HG03159 (cell line): ENCODE measurements at regions not wholly inside any gene's neighbourhood (a gene's known extent, or its start where the extent isn't known, plus 50 kb on each side); places are given as distances from the start of the nearest gene placed in this dataset.
"Not testable (repeated sequence)": the region's sequence is repeated elsewhere in the genome, so short reads cannot be mapped to it uniquely, and the experiment has no call there.

Experiments
- ATAC-seq: cut with Tn5 transposase; IDR thresholded peaks from one replicate; pipeline ENCODE4 v1.9.1; 2021; ENCODE audit warnings: mild to moderate bottlenecking, moderate library complexity; ENCODE audit not compliant: unreplicated experiment

DNA sequence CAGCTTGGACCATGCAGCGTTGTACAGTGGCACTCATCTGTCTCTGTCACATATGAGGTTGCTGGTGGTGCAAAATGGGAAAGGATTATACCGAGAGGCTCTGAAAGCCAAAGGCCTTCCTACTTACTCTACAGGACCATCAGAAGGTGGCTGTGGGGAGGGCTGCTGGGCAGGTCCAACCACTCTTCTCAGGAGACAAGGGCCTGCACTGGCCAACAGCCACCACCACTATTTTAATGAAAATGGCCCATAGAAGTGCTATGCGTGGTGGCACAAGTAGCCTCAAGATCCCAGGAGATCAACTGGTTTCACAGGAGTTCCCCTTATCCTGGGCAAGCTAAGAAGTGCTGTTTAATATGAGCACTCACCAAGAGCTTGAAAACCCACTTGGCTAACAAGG lies 52.3 kb downstream of the MRPL57 start:
- ATAC-seq, result no peak

DNA sequence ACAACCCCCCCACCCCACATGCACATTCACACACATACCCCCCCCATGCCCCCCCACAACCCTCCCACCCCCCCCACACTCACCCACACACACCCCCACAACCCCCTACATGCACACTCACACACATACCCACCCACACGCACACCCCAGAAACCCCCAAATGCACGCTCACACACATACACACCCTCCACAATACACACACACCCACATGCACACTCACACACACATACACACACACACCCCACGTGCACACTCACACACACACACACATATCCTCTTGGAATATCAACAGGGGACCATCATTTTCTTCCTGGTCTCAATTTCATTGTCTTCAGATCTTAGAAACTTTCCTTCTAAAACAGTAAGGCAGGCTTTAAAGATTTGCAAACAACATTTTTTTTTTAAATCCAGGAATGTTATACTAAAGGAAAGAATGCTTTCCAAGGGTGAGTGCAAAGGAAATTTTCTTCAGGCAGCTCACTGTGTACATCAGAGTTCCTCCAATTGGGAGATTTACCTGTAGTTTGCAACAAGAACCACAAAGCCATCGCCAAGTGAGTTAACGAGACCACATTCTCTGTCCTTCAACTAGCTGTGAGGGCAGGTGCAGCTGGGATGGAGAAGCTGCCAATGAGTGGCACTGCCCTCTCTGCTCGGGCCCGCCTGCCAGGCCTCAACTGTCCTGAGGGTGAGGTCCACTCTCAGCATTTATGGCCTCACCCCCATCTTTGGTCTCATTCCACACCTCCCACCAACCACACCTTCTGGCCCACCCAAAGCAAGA lies 53.0 kb downstream of the MRPL57 start:
- ATAC-seq, result no peak

DNA sequence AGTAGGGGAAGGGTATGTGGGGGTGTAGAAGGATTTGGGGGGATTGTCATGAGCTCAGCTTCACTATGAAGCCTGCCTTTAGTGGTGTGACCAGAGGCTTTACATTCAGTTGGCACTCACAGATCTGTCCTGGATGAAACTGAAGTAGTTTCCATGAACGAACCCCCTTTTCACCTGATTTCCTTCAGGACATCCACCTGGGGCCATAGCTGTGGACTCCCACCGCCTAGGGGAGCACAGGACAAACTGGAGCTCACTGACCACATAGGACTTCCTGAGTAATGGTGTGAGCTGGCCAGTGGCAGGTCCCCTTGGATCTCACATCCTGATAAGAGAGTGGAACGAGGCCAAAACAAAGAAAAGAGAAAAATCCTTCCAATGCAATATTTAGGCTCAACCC lies 54.1 kb downstream of the MRPL57 start:
- ATAC-seq, result no peak

DNA sequence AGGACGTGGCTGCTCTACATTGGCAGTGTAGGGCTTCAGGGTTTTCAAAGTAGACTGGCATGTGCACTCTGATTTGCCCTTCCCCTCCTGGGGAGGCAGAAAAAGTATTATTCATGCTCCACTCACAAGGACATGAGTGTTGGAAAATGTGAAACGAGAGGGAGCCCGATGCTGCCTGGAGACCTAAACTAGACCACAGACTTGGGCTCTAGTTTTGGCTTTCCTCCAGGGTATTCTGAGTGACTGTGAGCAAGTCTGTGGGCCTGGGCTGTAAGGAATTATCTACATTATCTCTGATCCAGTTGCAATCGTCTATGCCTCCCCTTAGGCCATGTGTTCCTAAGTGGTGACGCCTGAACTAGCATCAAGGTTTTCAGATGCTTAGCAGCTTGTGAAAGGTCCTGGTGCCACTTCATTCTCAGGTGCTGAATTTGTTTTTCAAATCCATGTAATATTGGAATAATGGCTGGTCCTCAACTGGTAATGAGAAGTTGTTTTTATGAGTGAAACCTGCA lies 55.0 kb downstream of the MRPL57 start:
- no peak for ATAC-seq

DNA sequence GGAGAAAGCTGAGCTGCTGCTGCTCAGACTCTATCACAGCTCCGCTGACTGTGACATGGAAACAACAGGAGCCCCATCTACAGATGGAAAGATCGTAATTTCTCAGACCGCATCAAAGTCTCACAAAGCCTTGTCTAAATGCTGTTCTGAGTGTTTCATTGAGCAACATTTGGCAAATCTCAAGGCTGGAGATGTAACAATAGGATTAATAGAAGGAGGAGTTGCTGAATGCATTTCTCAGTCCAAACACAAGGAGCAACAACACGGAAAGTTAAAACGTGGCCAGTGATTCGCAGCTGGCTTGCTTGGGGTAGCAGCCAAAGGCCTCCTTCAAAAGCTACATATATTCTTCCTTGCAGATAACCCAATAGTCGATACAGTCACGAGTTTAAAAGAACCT lies 55.7 kb downstream of the MRPL57 start:
- no peak for ATAC-seq

DNA sequence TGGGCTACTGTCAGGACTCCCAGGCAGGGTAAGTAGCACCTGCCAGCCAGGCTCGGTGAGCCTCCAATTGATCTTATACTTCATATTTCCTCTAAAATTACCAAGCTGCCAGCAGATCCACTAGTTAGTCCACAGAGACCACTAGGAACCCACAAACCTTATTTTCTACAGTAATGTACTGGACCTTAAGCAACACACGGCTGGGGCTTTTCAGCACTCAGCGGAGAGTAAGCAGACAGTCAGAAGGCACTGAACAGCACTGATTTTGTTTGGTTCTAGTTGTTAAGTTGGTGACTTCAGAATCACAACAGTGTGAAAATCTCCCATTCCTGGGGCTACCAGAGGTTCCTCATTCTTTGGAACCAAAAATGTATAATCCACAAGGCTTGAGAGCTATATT lies 56.1 kb downstream of the MRPL57 start:
- no peak for ATAC-seq

DNA sequence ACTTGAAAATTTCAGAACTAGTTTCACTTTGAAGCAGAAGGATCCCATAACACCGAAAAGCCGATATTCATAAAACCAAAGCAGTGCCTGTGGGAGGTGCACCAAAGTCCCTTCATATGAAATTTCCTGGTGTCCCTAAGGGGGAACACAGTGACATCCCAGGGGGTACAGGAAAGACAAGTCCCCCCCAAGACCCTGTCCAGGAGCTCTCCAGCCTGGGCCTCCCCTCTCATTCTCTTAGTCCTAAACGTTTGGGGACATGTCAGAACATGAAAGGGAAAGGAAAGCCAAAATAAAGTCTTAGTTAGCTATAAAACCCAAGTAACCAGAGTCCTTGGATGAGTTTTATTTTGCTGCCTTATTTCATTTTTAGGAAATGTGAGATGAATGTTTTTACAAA lies 56.6 kb downstream of the MRPL57 start:
- no peak for ATAC-seq

DNA sequence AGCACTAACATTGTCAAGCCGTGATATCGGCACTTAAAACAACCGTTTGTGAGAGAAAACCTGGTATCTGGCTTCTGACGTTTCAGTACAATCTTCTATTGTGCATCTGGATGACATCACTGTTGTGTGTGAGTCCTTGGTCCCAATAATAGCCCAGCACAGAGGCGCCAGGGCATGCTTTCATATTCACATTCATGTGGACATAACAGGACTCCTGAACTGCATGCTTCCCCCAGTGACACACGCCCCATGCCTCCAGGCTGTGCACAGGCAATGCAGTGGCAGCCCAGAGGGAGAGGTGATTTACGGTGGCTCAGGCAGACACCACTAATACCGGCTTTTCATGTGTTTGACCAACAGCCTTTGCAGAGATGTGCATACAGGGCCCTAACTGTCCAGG lies 58.1 kb downstream of the MRPL57 start:
- ATAC-seq, result no peak

DNA sequence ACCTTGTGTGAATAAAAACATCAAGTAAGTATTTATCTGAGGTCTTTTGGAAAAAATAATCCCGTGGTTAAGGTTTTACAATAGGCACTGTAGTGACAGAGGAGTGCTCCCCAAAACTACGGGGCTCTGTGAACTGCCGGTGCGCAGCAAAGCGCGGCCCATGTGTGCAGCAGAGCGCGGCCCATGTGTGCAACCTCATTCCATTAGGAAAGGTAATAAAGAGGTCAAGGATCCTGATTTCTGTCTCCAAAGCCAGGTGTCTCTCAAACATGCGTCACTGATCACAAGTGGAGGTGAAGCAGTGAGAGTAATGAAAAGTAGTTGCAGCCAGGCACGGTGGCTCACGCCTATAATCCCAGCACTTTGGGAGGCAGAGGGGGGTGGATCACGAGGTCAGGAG lies 58.7 kb downstream of the MRPL57 start:
- no peak for ATAC-seq

DNA sequence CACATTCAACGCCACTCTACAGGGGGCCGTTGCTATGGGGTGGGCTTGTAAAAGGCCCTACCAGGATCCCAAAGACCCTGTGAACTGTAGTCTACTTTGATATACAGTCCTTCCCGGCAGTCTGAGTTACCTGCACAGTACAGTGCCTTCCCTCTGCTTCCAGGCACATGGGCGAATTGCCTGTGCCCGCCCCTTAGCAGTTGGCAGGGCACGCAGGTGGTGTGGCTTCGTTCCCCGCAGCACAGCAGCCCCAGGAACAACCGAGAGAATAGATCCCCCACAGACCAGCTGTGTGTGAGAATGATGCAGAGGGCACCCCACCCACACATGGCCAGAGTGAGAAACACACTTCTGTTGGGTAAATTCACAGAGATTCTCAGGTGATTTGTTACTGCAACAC lies 60.6 kb downstream of the MRPL57 start:
- no peak for ATAC-seq

DNA sequence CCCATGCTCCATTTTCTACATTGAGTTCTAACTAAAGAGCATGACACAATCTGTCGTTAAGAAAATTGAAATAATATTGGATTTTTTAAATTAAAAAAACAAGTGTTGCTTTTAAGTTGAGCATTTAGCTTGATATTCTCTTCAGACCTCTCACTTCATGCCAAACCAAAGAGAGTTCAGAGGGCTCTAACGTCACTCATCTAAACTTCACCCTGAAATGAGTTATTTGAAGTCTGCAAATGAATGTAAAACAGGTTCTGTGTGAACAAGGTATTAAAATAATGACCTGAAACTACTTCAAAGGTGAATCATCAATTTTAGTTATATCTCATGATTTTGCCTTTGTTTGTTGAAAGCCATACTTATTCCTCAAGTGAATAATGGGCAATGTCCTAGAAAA lies 61.8 kb downstream of the MRPL57 start:
- ATAC-seq, result no peak

DNA sequence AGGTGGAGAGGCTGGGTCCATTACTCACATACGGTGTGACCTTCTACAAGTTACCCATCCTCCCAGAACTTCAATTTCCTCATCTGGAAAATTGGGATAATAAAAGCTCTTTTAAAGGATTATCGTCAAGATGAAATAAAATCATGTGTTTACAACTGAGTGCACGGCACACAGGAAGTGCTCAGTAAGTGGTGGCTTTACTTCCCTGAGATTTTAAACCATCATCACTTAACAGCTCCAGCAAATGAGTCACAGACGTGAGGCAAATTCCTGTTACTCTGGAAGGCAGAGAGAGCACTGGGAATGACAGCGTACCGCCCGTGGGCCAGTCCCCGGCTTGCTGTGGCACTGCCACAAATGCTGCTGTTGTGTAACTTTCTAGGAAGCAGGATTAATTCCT lies 64.1 kb downstream of the MRPL57 start:
- no peak for ATAC-seq

DNA sequence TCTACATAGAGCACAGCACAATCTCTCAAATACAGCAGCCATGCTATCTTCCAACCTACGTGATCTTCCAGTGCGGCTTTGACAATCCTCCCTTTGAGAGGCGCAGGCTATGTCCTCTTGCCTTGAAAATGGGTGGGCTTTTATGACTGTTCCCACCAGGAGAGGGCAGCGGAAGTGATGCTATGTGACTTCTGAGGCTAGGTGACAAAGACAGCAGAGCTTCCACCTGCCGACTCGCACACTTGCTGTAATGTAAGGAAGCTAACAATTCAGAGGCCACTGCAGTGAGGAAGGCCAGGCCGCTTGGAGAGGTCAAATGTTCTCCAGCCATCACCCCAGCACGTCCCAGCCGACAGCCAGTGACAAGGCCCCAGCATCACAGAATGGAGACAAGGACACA lies 65.8 kb downstream of the MRPL57 start:
- ATAC-seq, result no peak

DNA sequence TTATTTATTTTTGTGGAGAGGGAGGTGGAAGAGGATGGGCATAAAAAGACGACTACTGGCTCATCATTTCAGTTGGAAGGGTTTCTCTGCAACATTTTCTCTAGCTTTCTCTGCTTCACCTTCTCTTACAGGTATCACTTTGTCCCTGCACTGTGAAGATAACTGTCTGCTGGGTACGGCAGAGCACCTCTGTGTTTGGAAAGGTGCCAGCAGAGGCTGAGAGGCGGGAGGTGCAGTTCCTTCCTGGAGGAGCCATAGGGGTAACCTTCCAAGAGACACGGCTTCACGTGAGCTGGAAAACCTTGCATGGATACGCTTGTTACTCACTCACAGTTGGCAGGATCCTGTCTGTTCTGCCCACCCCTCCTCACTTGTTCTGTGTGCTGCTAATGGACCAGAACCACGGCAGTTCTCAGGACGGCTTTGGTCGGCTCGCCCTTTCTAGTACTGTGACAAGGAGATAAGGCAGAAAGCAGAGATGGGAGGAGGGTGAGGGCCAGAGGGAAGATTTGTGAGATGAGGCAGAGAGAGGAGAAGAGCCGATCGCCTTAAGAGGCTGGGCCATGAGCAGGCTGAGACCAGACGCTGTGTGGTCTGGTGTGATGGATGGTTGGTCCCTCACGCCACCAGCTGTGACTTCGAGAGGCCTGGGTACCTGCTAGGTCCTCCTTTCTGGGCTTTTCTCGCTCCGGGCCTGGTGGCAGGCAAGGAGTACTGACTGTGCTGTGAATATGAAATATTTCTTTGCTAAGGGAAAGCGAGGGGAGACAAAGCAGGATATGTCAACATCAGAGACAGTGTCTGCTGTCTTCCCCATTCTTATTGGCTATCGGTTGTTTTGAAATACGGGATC lies 66.8 kb downstream of the MRPL57 start:
- ATAC-seq, result no peak

DNA sequence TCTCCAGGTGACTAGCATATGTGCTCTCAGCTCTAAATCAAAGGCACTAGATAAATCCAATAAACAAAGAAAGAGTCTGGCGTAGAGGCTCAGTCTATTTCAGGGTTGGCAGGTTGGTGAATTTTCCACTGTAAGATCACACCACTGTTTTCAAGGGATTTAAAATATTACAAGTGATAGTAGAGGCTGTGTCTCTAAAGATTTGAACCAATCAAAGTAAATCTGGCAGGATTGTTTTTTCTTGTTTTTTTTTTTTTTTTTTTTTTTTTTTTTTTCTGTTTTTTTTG lies 67.4 kb downstream of the MRPL57 start:
- ATAC-seq, result not testable (repeated sequence)

DNA sequence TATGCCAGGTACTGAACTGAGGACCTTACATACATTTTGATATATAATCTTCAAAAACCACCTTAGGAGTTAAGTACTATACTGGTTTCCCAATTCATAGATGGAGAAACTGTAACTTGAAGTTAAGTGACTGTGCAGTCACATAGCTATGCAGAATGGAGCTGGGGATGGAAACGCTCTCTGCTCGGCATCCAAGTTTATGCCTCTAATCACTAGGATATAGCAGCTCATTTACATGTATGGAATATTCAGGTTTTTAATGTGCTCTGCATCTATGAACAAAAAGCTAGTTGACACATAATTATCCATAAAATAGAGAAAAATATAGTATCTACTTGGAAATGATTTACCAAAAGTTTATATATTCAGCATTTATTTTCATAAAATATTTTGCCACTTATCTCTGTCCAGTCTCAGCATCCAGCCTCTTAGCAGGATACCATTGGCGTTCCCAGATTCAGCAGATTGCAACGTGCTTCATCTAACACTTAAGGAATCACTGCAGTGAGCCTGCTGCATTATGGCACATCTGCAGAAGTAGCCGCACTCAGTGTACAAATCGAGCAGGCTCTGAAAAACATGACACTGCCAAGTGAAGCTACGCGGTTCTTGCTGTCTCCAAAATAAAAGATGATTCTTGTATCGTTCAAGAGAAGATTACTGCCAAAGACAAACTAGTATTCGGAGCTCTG lies 70.4 kb downstream of the MRPL57 start:
- no peak for ATAC-seq

DNA sequence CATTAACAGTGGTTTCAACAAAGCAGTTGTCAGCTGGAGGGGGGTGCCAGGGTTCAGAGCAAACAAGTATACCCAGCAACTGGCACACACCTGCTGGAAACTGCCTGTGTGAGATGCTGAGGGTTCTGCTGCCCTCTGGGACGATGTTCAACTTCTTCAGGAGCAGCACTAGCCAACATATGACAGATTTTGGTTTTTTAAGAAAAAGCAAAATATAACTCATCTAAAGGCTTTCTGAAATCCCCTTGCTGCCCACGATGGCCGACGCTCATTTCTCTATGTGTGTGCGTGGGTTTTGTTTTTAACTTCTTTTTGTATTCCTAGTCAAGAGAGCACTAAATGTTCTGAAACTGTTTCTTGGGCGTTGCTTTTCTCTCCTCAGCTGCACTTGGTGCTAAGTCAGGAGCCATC lies 79.9 kb downstream of the MRPL57 start:
- ATAC-seq, result no peak

DNA sequence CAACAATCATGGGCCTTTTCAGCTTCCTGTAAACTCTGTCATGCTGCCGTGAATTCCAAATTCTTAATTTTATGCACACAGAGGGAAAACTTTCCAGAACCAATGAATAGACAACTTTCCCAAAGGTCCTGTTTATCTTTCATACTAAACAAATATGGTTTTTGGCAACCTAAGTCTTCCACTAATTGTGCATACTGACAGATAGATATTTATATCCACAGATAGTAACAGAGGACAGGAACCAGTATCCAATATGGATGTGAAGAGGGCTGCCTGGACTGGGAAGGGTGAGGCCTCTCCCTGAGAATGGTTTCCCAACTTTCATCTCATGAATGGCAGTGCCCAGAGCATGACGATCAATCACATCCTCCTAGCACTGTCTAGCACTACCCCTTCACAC lies 80.4 kb downstream of the MRPL57 start:
- no peak for ATAC-seq

DNA sequence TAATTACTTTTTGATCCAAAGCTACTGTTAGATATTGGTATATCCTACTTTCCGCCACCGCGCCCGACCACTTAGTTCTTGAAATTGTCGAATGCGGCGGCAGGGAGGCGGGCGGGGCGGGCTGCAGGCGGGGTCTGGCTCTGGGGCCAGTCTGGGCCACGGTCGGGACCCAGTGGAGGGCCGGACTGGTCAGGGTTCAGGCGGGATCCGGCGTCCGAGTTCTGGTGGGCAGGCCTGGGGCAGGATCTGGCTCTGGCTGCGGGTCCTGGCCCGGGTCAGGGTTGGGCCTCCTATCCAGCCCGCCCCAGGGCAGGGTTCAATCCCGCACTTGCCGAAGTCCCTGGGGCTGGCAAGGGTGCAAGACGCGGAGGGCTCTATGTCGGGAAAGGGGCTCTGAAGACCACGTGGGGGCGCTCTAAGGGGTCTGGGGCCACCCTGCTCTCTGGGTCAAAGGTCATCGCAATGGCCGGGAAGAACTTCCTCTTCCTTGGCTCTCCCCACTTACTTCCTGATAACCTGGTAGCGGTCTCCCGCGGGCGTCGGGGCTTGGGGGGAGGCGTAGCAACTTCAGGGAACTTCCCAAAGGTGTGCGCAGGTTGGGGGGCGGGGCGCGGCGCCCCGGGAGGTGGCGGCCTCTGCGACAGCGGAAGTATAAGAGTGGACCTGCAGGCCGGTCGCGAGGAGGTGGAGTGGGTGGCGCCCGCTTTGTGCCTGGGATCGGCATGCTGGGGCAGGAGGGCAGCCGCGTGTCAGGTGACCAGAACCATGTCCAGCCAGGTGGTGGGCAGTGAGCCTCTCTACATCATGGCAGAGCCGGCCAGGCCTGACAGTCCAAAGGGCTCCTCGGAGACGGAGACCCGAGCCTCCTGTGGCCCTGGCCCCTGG lies 83.4 kb downstream of the MRPL57 start:
- ATAC-seq, result no peak

DNA sequence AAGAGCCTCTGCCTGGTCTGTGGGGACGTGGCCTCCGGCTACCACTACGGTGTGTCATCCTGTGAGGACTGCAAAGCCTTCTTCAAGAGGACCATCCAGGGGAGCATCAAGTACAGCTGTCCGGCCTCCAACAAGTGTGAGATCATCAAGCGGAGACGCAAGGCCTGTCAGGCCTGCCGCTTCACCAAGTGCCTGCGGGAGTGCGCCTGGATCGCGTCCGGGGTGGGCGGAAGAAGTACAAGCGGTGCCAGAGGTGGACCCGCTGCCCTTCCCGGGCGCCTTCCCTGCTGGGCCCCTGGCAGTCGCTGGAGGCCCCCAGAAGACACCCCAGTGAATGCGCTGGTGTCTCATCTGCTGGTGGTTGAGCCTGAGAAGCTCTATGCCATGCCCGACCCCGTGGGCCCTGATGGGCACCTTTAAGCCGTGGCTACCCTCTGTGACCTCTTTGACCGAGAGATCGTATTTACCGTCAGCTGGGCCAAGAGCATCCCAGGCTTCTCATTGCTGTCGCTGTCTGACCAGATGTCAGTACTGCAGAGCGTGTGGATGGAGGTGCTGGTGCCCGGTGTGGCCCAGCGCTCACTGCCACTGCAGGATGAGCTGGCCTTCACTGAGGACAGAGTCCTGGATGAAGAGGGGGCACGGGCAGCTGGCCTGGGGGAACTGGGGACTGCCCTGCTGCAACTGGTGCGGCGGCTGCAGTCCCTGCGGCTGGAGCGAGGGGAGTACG lies 84.3 kb downstream of the MRPL57 start:
- not testable (repeated sequence) for ATAC-seq
